GM23338 (cell line): ENCODE measurements at regions not wholly inside any gene's neighbourhood (a gene's known extent, or its start where the extent isn't known, plus 50 kb on each side); places are given as distances from the start of the nearest gene placed in this dataset.

Experiments used
- ATAC-seq: fragments of 200-7000 bp; cut with Tn5 transposase; 3 replicates; pipeline ENCODE4 v1.9.1; 2020
- DNase-seq: peaks from one replicate; pipeline ENCODE4 v3.0.0-alpha.2; 2015; ENCODE audit warnings: low spot score
- H2AFZ ChIP-seq: fragments of 200-600 bp; sonication (generic); 2 replicates; pipeline ENCODE4 v1.8.0; 2016; ENCODE audit warnings: antibody characterized with exemption, mild to moderate bottlenecking, moderate library complexity
- H3F3A ChIP-seq: fragments of 200-600 bp; sonication (generic); replicated peaks from 2 replicates; pipeline ENCODE4 v1.8.0; 2017; ENCODE audit warnings: antibody characterized with exemption, mixed run types, low read depth
- H3K27ac ChIP-seq: fragments of 200-600 bp; sonication (generic); 2 replicates; pipeline ENCODE4 v1.6.1; 2016; ENCODE audit warnings: low read depth
- H3K27me3 ChIP-seq: fragments of 200-600 bp; sonication (generic); 2 replicates; pipeline ENCODE4 v1.8.0; 2016; ENCODE audit warnings: mild to moderate bottlenecking, mixed run types, moderate library complexity; ENCODE audit not compliant: insufficient read depth
- H3K36me3 ChIP-seq: fragments of 200-600 bp; sonication (generic); 2 replicates; pipeline ENCODE4 v1.8.0; 2016; ENCODE audit warnings: mild to moderate bottlenecking; ENCODE audit not compliant: insufficient read depth
- H3K4me1 ChIP-seq: fragments of 200-600 bp; sonication (generic); 2 replicates; pipeline ENCODE4 v1.8.0; 2016; ENCODE audit warnings: mild to moderate bottlenecking, moderate library complexity; ENCODE audit not compliant: insufficient read depth
- H3K4me2 ChIP-seq: fragments of 200-600 bp; sonication (generic); 2 replicates; pipeline ENCODE4 v1.7.1; 2017; ENCODE audit warnings: mixed run types
- H3K4me3 ChIP-seq: fragments of 200-600 bp; sonication (generic); 2 replicates; pipeline ENCODE4 v1.6.1; 2016; ENCODE audit warnings: mixed run types
- H3K79me2 ChIP-seq: fragments of 200-600 bp; sonication (generic); replicated peaks from 2 replicates; pipeline ENCODE4 v1.8.0; 2017; ENCODE audit warnings: mild to moderate bottlenecking; ENCODE audit not compliant: insufficient read depth
- H3K9me2 ChIP-seq: fragments of 200-600 bp; sonication (generic); 2 replicates; pipeline ENCODE4 v1.8.0; 2017; ENCODE audit not compliant: insufficient read depth
- H4K20me1 ChIP-seq: fragments of 200-600 bp; sonication (generic); replicated peaks from 2 replicates; pipeline ENCODE4 v1.8.0; 2017; ENCODE audit warnings: mild to moderate bottlenecking; ENCODE audit not compliant: insufficient read depth
- H3K27ac Mint-ChIP-seq: 2 replicates; pipeline ENCODE4 v1.8.0; 2020; ENCODE audit warnings: inconsistent platforms, mild to moderate bottlenecking, moderate library complexity, mixed read lengths
- H3K27me3 Mint-ChIP-seq: 3 replicates; pipeline ENCODE4 v1.8.0; 2022; ENCODE audit warnings: low read depth, mild to moderate bottlenecking, moderate library complexity, mixed read lengths, inconsistent platforms; ENCODE audit not compliant: insufficient read depth, poor library complexity
- H3K36me3 Mint-ChIP-seq: 3 replicates; pipeline ENCODE4 v1.8.0; 2021; ENCODE audit warnings: low read depth, mild to moderate bottlenecking, inconsistent platforms, moderate library complexity, mixed read lengths
- H3K4me1 Mint-ChIP-seq: 3 replicates; pipeline ENCODE4 v1.8.0; 2020; ENCODE audit warnings: mild to moderate bottlenecking, inconsistent platforms, mixed read lengths
- H3K4me3 Mint-ChIP-seq: 3 replicates; pipeline ENCODE4 v1.8.0; 2021; ENCODE audit warnings: moderate library complexity, mild to moderate bottlenecking, inconsistent platforms, mixed read lengths
- H3K9me3 Mint-ChIP-seq: 3 replicates; pipeline ENCODE4 v1.8.0; 2020; ENCODE audit warnings: moderate library complexity, mild to moderate bottlenecking, inconsistent platforms, mixed read lengths
- CREB1 ChIP-seq: fragments of 250-450 bp; sonication (Bioruptor Pico); IDR thresholded peaks from 2 replicates; pipeline ENCODE4 v1.5.0; 2020; ENCODE audit warnings: low read depth, mild to moderate bottlenecking, moderate library complexity
- CTCF ChIP-seq, 2 experiments: fragments of 200-600 bp in 1 of 2; sonication (generic) in 1 of 2; conservative IDR thresholded peaks; 2 replicates each; pipeline versions ENCODE4 v1.5.1 to v1.6.1; 2016 to 2017; ENCODE audit warnings: antibody characterized with exemption in 2 of 2, low read depth in 2 of 2, mild to moderate bottlenecking in 2 of 2, moderate library complexity in 1 of 2
- ETS1 ChIP-seq: IDR thresholded peaks from 2 replicates; pipeline ENCODE4 v1.6.1; 2016; ENCODE audit warnings: antibody characterized with exemption
- EZH2 ChIP-seq: fragments of 200-600 bp; sonication (generic); IDR thresholded peaks from one replicate; pipeline ENCODE4 v1.8.0; 2017; ENCODE audit warnings: antibody characterized with exemption, mild to moderate bottlenecking, low read depth; ENCODE audit not compliant: unreplicated experiment
- JUNB ChIP-seq: IDR thresholded peaks from one replicate; pipeline ENCODE4 v1.6.1; 2016; ENCODE audit warnings: antibody characterized with exemption; ENCODE audit not compliant: unreplicated experiment
- STAT1 ChIP-seq: IDR thresholded peaks from one replicate; pipeline ENCODE4 v1.6.1; 2016; ENCODE audit warnings: antibody characterized with exemption; ENCODE audit not compliant: unreplicated experiment
- ZNF114 ChIP-seq: fragments of 250-450 bp; sonication (Bioruptor Pico); IDR thresholded peaks from 2 replicates; pipeline ENCODE4 v1.5.0; 2020; ENCODE audit warnings: mild to moderate bottlenecking, moderate library complexity
- ZNF462 ChIP-seq: fragments of 250-450 bp; sonication (Bioruptor Pico); IDR thresholded peaks from 2 replicates; pipeline ENCODE4 v1.5.0; 2020; ENCODE audit warnings: mild to moderate bottlenecking, moderate library complexity

- Histone ChIP-seq H3K9me2 (no peaks in the 10 kb centered on the region), H3K36me3 (no peaks in the 10 kb centered on the region), H3K4me1 (peaks cover 10% of the 10 kb centered on the region), H3K79me2 (no peaks in the 10 kb centered on the region), H3F3A (no peaks in the 10 kb centered on the region), H4K20me1 (no peaks in the 10 kb centered on the region), H3K27me3 (no peaks in the 10 kb centered on the region), H3K4me3 (no peak overlapping the region), H3K4me2 (no peak overlapping the region), H2AFZ (no peak overlapping the region), H3K27ac (no peak overlapping the region)
- H3K9me3 Mint-ChIP-seq, result no peaks in the 10 kb centered on the region
- no peak overlapping the region for H3K27ac Mint-ChIP-seq
- H3K36me3 Mint-ChIP-seq, result no peaks in the 10 kb centered on the region
- ATAC-seq (no peak), DNase-seq (no peak)
- H3K27me3 Mint-ChIP-seq, result peaks cover 2% of the 10 kb centered on the region
- H3K4me1 Mint-ChIP-seq, result peaks cover 16% of the 10 kb centered on the region; the same call in 2 of the 3 replicates
- no peak overlapping the region for H3K4me3 Mint-ChIP-seq
- TF ChIP-seq EZH2 (no peak), ZNF462 (CRISPR knock-in tag) (no peak), CTCF (conservative IDR thresholded peaks at IDR 0.05; ENCODE audit: low read depth in 2 of 2) (no peak), ZNF114 (CRISPR knock-in tag) (no peak), ETS1 (no peak), CREB1 (CRISPR knock-in tag) (no peak), JUNB (no peak), STAT1 (no peak)
These were observed 104.3 kb upstream of the STEAP1B start for GRCh38 chr7:22604246-22604645.
